ENCODE measurements at regions not wholly inside any gene's neighbourhood (a gene's known extent, or its start where the extent isn't known, plus 50 kb on each side); places are given as distances from the start of the nearest gene placed in this dataset.

DNA sequence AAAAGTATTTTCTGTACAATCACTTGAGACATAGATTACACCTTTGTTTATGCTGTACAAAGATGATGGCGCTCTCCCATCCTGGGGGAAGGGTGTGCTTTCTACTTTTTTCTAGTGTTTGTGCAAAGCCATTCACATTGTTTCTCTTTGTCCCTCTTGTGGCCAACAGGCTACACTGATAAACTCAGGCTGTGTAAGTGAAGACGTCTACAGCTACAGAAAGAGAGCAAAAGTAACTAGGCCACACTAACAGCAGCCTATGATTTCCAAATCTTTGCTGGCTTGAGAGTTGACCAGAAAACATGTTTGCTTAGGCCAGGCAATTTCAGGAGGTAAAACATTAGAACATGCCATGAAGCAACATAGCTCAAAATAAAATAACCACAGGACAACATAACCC is 75.1 kb downstream of the FOXB1 start:
- Histone ChIP-seq H2BK12ac (ENCODE audit: insufficient read length, low read depth, low read length) (no peak overlapping the region), H2BK5ac (ENCODE audit: insufficient read length, low read length) (no peak overlapping the region), H2BK15ac (ENCODE audit: low read depth, low read length) (no peak overlapping the region), H3K27me3 (ENCODE audit: insufficient read depth, low read length) (no peaks in the 10 kb centered on the region), H4K20me1 (ENCODE audit: control insufficient read depth, insufficient read depth, insufficient read length) (no peaks in the 10 kb centered on the region), H2BK120ac (ENCODE audit: low read depth, low read length, poor library complexity, severe bottlenecking) (no peak overlapping the region), H2AK5ac (ENCODE audit: insufficient read length, low read length) (no peak overlapping the region), H3T11ph (ENCODE audit: low read length) (no peak overlapping the region), H4K91ac (ENCODE audit: insufficient read length, low read depth, low read length) (no peak overlapping the region), H3K79me2 (ENCODE audit: insufficient read depth, low read length) (no peaks in the 10 kb centered on the region), H3K9me3 (ENCODE audit: control insufficient read depth, low read depth, low read length) (no peaks in the 10 kb centered on the region), H3K4ac (ENCODE audit: low read depth, low read length) (no peak overlapping the region), H3K4me1 (ENCODE audit: insufficient read depth, low read length) (peaks cover 13% of the 10 kb centered on the region; the same call in 1 of the 2 replicates), H3K9ac (ENCODE audit: extremely low read depth, insufficient read length, low read length) (no peak overlapping the region), H3K79me1 (ENCODE audit: insufficient read depth, low read depth, low read length, poor library complexity, severe bottlenecking) (no peaks in the 10 kb centered on the region), H2BK20ac (ENCODE audit: low read depth, low read length, poor library complexity, severe bottlenecking) (no peak overlapping the region), H3K23me2 (ENCODE audit: insufficient read length, low read depth, low read length, poor library complexity, severe bottlenecking) (no peaks in the 10 kb centered on the region), H3K23ac (ENCODE audit: insufficient read length, low read depth, low read length) (no peak overlapping the region), H4K8ac (replicated peaks; ENCODE audit: insufficient read length, low read depth, low read length) (no peak overlapping the region), H3K14ac (ENCODE audit: insufficient read depth, low read length) (no peak overlapping the region), H4K5ac (ENCODE audit: insufficient read length, low read depth, low read length) (no peak overlapping the region), H3K27ac (ENCODE audit: insufficient read length, low read depth, low read length) (no peak overlapping the region), H3K4me2 (ENCODE audit: insufficient read depth, insufficient read length, low read length) (no peak overlapping the region), H3K56ac (ENCODE audit: insufficient read length, low read depth, low read length) (no peak overlapping the region), H2AFZ (ENCODE audit: low read length) (no peak overlapping the region), H3K18ac (ENCODE audit: insufficient read length, low read depth, low read length) (no peak overlapping the region)
- Mint-ChIP-seq H3K4me1 (peaks cover 48 to 49% of the 10 kb centered on the region in 2 experiments), H3K4me3 (0 out of 5 replicates have a peak overlapping the region, but pooled peaks of 1 of the 2 experiments have one; percentile 1), H3K27me3 (ENCODE audit: low read depth) (0 out of 2 replicates have a peak, but pooled peaks cover 2% of the 10 kb centered on the region), H3K9me3 (no peaks in the 10 kb centered on the region), H3K27ac (no peak overlapping the region), H3K36me3 (ENCODE audit: insufficient read depth in 1 of 3, low read depth in 3 of 3) (no peaks in the 10 kb centered on the region; a peak in 1 of 7 replicates)
- TF ChIP-seq CTCF (conservative IDR thresholded peaks at IDR 0.05) = peak; percentile 68
- DNase-seq = no peak
- no CpG with 5 or more reads among the region's 2 CpGs for WGBS (ENCODE audit: extremely low coverage, insufficient read length, low lambda C conversion rate)

All from H9 (cell line).